DMS114 treated with DMSO at 0.1 percent for 48 hours (cell line): ENCODE measurements at regions not wholly inside any gene's neighbourhood (a gene's known extent, or its start where the extent isn't known, plus 50 kb on each side); places are given as distances from the start of the nearest gene placed in this dataset.
"Not testable (repeated sequence)": the region's sequence is repeated elsewhere in the genome, so short reads cannot be mapped to it uniquely, and the experiment has no call there.

Experiments used
- DNase-seq: peaks from one replicate; lab custom pipeline; 2025; ENCODE audit not compliant: unreplicated experiment; lab: John Stamatoyannopoulos, UW

DNA sequence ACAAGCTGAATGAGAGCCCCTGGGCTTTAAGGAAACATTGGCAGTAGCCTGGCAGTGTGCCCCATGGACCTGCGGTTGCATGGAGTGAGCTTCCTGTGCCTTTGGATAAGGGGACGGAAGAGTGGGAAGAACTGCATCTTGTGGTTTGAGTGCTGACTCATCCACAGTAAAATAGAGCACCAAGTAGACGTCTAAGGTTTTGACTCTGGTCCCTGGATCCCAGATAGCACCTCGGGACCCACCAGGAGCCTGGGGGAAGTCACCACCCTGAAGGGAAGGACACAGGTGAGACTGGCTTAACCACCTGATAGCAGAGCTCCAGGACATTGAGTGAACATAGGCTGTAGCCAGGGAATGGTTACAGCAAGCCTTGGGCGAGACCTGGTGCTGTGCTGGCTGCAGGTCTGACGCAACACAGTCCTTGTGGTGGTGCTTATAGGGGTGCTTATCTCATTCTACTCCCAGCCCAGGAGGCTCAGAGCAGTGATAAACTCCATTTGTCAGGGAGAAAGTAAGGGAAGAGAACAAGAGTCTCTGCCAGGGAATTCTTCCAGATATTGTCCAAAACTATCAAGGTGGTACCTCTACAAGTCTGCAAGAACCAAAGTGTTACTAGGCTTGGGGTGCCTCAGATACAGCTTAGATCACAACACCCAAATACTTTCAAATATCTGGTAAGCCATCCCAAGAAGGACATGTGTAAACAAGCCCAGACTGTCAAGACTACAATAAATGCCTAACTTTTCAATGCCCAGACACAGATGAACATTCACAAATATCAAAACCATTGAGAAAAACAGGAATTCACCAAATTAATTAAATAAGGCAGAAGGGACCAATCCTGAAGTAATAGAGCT is 123.6 kb upstream of the TET2 start:
- no peak for DNase-seq

DNA sequence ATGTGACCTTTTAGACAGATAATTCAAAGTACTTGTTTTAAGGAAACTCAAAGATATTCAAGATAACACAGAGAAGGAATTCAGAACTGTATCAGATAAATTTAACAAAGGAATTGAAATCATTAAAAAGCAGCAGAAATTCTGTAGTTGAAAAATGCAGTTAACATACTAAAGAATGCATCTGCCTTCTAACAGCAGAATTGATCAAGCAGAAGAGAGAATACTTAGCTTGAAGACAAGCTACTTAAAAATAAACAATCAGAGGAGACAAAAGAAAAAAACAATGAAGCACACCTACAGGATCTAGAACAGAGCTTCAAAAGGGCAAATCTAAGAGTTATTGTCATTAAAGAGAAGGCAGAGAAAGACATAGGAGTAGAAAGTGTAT is 123.0 kb upstream of the TET2 start:
- no peak for DNase-seq

DNA sequence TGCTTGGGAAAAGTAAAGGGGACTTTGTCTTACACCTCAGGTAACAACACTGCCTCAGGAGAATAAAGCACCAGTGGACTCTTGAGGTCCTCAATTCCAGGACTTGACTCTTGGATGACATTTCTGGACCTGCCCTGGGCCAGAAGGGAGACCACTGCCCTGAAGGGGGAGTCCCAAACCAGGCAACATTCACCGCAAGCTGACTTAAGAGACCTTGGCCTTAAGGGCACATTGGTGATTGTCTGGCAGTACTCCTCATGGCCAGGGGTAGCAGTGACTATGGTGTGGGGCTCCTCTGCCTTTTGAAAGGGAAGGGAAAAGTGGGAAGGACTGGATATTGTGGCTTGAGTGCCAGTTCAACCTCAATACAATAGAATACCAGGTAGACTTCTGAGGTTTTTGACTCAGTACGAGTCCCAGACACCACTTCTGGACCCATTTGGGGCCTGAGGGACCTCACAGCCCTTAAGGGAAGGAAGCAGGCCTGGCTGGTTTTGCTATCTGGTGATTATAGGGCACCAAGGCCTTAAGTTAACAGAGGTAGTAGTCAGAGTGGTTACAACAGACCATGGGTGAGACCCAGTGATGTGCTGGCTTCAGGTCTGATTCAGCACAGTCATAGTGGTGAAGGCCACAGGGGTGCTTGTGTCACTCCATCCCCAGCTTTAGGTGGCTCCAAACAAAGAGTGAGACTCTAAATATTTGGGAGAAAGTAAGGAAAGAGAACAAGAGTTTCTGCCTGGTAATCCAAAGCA is 121.2 kb upstream of the TET2 start:
- no peak for DNase-seq

DNA sequence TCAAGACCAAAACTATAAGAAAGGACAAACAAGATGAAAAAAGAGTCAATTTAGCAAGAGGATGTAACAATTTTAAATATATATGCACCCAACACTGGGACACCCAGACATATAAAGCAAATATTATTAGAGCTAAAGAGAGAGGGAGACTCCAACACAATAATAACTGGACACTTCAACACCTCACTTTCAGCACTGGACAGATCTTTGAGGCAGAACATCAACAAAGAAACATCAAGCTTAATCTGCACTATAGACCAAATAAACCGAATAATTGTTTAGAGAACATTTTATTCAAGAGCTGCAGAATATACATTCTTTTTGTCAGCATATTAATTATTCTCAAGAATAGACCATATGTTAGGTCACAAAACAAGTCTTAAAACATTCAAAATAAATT is 109.7 kb upstream of the TET2 start:
- no peak for DNase-seq

DNA sequence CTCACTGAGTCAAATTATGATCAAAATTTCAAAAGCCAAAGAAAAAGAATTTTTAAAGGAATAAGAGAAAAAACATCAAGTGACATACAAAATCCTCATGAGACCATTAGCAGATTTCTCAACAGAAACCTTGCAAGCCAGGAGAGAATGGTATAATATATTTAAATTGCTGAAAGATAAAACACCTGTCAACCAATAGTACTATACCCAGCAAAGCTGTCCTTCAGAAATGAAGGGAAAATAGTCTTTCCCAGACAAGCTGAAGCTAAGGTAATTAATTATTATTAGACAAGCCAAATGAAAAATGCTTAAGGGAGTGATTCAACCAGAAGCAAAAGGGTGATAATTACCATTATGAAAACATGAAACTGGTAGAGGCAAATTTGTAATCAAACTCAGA is 104.2 kb upstream of the TET2 start:
- no peak for DNase-seq

DNA sequence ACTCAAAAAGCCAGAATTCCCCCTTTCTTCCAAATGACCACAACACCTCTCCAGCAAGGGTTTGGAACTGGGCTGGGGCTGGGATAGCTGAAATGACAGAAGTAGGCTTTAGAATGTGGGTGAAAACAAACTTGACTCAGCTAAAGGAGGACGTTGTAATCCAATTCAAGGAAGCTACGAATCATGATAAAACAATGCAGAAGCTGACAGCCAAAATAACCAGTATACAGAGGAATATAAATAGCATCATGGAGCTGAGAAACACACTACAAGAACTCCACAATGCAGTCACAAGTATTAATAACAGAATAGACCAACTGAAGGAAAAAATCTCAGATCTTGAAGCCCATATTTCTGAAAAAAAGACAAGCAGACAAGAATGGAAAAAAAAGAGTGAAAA is 95.8 kb upstream of the TET2 start:
- DNase-seq: no peak

DNA sequence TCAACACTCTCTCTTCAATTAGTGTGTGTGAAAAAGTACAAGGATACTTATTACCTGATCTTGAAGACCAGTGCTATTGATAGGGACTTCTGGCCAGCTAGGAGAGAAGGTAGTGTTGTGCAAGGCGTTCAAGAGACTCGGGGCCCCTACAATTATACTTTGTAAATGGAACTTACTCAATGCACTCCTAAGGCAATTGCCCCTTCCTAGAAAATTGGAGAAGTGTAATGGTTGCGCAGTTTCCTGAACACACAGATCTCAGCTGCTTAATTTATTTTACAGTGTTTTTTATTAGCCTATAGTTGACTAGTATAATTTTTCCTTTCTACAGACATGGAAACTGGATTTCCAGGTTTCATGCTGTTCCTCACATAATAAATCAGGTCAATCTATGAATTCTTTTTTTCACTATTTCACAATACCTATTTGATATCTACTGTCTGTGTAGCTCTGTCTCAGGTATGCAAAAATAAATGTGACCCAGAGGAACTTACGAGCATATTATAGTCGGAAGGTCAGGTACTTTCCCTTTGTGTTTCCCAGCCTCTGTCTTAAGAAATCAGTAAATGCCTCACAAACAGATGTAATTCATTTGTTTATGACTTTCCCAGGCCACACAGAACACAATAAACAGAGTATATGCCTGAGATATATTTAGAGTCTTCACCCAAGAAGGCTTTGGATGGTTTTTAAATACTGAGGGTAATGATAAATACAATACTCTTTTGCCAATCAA is 89.1 kb upstream of the TET2 start:
- no peak for DNase-seq

DNA sequence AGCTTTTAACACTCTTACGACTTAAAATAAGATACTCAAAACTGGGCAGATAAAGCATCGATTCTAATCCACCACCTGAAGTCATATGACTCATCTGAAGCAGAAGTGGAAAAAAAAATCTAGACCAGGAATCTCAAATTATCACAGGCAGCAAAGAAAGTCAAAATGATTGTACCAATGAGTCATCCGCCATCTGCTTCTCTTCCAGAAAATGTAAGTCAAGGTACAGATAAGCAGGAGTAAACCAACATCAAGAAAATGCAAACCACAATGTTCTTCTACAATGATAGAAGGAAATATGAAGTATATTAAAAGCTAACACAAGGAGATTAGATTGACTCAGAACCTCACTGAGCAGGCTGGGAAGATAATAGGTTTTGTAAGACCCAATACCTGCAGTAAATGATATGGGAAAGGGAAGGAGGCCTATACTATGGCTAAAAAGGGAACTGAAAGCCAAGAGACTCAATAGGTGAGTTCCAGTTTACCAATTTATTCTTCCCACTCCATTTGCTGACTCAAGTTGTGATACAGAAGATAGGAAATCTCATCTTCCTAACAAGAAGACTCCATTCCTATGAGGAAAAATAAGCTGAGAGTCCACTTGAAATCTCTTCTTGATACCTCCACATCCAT is 88.4 kb upstream of the TET2 start:
- DNase-seq: no peak

DNA sequence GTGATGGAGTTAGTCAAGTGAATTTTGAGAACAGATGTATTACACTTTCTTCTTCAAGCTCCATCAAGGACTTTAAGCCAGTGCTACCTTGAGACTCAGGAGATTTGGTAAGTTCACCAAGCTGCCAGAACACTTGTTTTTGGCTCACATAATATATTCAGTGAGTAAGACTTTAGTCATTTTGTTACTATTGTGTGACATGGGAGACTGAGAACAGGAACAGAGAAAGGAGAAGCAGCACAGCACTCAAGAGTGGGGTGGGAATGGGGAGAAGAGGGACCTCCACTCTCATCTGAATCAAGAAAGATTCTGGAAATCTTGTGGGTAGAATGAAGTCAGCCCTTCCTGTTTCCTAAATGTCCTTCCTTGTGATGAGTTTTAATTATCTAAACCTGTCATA is 87.3 kb upstream of the TET2 start:
- no peak for DNase-seq

DNA sequence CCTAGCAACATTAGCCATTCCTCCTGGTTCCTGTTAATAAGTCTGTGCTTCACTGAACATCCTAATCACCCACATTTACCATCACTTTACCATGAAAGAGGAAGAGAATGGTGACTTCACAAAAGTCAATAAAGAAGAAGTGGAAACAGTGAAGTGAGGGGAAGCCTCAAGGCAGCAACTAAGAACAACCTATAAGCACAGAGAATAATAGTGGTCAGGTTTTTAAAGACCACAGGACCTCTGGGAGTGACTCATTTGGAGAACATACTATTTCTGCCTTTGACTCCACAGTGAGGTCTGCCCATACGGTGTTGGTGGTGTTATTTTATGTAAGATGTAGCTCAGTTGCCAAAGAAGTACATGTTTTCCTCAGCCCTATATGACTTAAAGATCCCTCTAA is 86.0 kb upstream of the TET2 start:
- no peak for DNase-seq

DNA sequence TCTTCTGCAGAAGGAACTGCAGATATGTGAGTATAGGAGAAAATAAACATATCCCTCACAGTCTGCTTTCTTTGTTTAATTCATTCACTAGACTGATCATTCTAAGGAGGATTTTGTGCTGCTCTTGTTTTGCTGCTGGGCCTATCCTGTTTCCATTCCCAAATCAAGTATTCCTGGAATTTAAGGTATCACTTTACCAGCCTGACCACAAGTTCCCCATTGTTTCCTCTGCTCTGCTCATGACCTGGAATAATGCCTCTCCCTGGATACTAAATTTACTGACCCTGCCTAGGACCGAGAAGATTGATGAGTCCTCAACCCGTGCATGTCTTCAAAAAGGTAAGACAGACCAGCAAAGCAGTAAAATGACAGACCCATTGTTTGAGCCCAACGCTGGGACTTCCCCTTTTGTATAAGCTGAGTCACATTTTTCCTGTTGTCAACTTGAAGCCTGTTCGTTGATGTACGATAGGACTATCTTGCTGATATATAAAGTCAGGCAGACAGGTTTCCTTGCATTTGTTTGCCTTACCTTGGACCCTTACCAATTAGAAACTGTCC is 85.5 kb upstream of the TET2 start:
- DNase-seq: no peak

DNA sequence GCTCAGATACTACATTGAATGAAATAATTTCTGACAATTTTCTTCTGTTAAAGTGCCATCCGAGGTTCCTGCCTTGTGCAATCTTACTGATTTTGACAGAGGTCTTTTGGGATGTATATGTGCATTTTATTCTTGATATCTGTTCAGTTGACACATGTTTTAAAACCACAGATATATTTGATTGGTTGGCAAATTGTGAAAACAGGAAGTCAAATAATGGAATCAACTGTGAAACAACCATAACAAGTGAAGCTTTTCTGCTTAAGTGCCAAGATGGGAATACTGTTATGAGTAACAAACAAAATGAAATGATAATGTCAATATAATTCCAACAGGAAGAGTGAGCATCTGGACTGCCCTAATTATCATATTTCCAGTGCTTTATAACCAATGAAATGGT is 84.9 kb upstream of the TET2 start:
- DNase-seq: no peak

DNA sequence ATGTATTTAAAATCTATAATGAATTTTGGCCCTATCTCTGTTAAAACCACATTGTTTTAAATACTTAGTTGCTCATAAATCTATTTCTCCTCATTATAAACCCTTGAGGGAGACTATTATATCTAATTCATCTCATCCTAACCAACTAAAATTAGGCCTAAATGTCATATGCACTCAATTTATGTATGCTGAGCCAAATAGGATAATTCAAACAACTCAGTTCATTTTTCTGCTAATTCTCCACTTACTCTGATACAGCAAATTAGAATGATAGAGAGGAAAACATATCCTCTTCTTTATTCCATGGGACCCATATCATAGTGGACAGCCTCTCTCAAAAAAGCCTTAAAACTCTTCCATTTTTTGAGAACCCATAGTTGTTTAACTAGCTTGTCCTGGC is 80.3 kb upstream of the TET2 start:
- DNase-seq: no peak

DNA sequence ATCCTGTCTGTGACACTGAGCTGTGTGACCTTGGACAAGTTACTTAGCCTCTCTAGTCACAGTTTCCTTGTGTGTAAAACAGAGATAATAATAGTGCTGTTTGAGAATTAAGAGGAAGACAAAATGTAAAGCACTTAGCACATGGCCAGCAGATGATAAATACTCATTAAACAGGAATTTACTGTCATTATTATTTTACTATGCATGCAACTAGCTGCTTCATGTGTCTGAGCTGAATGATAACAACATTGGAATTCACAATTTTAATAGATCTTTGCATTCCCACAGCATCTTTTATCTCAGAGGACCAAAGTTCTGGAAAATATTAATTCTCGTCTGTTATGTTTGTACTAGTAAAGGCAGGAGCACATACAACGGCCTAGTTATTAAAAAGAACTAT is 79.2 kb upstream of the TET2 start:
- DNase-seq: no peak

DNA sequence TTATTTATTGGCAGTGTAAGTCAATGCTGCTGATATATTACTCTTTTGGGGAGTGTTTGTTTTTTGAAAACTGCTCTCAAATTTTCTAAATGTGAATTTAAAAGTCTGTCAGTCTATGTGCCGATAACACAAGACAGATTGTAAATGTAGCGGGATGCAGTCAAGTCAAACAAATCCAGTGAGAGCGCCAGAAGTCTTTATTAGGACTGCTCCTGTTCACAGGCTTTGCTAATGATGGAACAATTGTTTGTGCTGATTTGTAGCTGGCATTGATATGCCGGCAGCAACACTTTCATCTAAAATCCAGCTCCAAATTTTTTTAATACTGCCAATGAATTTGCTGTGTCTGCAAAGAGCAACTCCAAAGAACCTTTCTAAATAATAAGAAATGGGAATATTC is 78.7 kb upstream of the TET2 start:
- no peak for DNase-seq

DNA sequence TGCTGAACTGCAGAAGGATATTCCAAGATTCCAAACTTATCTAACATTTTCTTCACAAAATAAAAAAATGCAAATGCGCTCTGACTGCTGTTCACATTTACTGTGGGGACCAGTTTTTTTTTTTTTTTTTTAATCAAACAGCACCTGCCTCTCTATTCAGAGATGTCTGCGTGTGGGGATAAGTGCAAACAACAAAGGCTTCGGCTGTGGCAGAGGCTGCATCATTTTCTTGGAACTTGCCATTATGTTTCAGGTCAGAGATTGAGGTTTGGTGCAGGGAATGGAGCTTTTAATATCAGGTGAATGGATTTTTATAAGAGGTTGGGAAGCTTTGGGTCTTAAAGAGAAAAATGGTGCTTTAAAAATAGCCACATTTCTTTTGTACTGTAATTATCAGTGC is 78.2 kb upstream of the TET2 start:
- no peak for DNase-seq

DNA sequence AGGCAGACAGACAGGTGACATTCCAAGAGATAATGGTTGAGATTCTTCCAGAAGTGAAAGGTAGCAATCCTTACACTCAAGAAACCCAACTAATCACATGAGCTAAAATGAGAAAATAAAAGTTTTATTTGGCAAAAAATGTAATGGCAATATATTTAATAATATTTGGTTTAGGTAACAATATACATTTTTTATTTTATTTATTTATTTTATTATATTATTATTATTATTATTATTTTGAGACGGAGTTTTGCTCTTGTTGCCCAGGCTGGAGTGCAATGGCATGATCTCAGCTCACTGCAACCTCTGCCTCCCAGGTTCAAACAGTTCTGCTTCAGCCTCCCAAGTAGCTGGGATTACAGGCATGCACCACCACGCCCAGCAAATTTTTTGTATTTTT is 74.6 kb upstream of the TET2 start:
- DNase-seq: not testable (repeated sequence)

DNA sequence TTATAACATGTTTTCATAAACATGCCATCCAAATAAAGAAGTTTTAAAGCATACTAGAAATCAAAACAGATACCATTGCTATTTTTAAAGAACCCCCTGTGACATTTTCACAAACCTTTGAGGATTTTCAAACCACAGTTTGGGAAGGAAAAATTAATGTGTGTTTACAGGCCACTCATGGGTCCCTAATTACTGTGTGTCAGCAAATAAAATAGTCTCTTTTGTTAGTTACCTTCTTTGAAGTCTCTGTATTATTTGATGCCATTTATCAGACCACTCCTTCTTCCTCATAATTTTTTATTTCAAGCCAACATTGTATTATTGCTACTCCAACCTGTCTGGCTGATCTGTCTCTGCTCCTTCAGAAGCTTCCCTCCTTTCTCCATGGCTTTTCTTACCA is 72.6 kb upstream of the TET2 start:
- DNase-seq: no peak

DNA sequence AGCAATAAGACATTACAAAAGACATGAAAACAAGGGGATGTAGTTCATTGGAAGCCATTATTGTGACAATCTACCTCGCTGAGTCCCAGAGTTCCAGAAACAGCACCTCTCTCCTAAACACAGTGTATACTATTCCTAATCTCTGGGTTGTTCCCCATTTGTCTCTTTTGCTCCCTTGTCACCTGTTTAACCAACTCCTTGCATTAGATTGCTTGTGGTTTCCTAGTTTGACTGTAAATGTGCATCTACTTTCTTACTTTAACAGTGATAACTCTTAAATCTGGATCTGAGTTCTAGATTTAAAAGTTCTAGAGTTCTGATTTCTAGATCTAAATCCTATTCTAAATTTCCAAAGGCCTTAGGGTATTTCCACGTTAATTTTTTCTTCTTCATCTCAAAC is 71.6 kb upstream of the TET2 start:
- no peak for DNase-seq

DNA sequence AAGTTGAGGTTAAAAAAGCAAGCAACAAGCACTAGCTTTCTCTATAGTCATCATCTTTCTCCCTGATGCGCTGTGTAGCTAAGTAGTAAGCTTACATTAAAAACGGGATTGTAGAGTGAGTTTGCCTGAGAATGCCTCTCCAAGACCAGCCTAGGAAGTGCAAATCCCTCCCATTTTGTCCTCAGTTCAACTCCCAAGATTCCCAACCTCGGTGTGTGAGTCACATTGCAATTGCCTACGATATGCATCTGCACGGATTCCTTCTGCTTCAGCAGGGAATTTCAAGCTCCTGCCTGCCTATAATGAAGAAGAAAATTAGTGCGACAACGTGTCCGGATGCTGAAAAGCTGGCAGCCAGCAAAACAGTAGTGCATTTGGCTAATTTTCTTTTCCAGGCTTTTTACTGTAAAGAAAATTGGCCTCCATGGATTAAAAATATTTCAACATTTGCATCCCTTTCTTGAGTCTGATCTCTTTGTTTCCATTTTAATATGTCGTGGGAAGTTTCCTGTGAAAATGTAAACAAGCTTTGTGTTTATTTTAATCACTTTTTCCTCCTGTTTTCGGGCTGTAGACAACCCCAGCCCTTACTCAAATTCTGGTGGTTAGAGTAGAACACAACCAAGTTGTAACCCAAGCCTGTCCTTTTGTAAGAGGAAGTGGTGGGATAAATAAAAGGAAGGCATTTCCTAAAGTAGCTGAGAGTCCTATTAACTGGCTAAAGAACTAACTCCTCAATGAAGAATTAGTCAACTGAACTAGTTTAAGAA is 58.4 kb upstream of the TET2 start:
- no peak for DNase-seq
